ENCODE measurements at regions not wholly inside any gene's neighbourhood (a gene's known extent, or its start where the extent isn't known, plus 50 kb on each side); places are given as distances from the start of the nearest gene placed in this dataset.

- WGBS, 2 donors: 63 to 86% methylated on average over 1 of the region's 1 CpG
- ATAC-seq: no peak
- DNase-seq: no peak
- no peak overlapping the region for H3K4me3 ChIP-seq
- FAIRE-seq: no peak
- H3K4me1 ChIP-seq: no peaks in the 10 kb centered on the region
- intact Hi-C loops (cut with DNase I): no loop called here
- no peaks in the 10 kb centered on the region for H3K9me3 ChIP-seq
- no peaks in the 10 kb centered on the region for H3K27me3 ChIP-seq
- H3K36me3 ChIP-seq: no peaks in the 10 kb centered on the region
- no peak for TF ChIP-seq CTCF (IDR thresholded peaks at IDR 0.05)
- H3K27ac ChIP-seq: no peak overlapping the region
These were observed 58.6 kb upstream of the GLS start for GRCh38 chr2:190822043-190822442.

GRCh38 chr2:190827720-190828119 lies 52.9 kb upstream of the GLS start:
- intact Hi-C loops (cut with DNase I): no loop called here
- Histone ChIP-seq H3K36me3 (no peaks in the 10 kb centered on the region), H3K4me3 (no peak overlapping the region), H3K9me3 (no peaks in the 10 kb centered on the region), H3K27me3 (no peaks in the 10 kb centered on the region), H3K27ac (no peak overlapping the region), H3K4me1 (no peaks in the 10 kb centered on the region)
- DNase-seq (no peak), ATAC-seq (no peak), FAIRE-seq (no peak)
- WGBS, 2 donors: 83 to 90% methylated on average over 3 of the region's 3 CpGs
- no peak for TF ChIP-seq CTCF (IDR thresholded peaks at IDR 0.05)

GRCh38 chr2:190829642-190830041 lies 51.0 kb upstream of the GLS start:
- intact Hi-C loops (cut with DNase I): no loop called here
- WGBS, 2 donors: 86 to 91% methylated on average over 1 of the region's 1 CpG

More at GRCh38 chr2:190829642-190830041, 51.0 kb upstream of the GLS start:
- ATAC-seq: no peak
- peaks cover 0 to 6% (median 0%) of the 10 kb centered on the region in 3 donors for H3K4me1 ChIP-seq
- no peak for DNase-seq
- H3K4me3 ChIP-seq: no peak overlapping the region
- TF ChIP-seq CTCF (IDR thresholded peaks at IDR 0.05): no peak
- no peak for FAIRE-seq
- H3K27ac ChIP-seq: no peak overlapping the region
- H3K27me3 ChIP-seq: no peaks in the 10 kb centered on the region
- H3K36me3 ChIP-seq: no peaks in the 10 kb centered on the region
- no peaks in the 10 kb centered on the region for H3K9me3 ChIP-seq

Measured in pancreas (tissue), 10 donors.